Prostate gland (tissue), 2 donors: ENCODE measurements at regions not wholly inside any gene's neighbourhood (a gene's known extent, or its start where the extent isn't known, plus 50 kb on each side); places are given as distances from the start of the nearest gene placed in this dataset.

Experiments
- CTCF ChIP-seq, 4 experiments: fragments of 200-600 bp in 2 of 4; fragments of 450-650 bp in 2 of 4; sonication (generic) in 2 of 4; IDR thresholded peaks; 1 replicate in 3 of 4; 2 replicates in 1 of 4; pipeline ENCODE4 v1.5.1; 2016 to 2019; ENCODE audit warnings: antibody characterized with exemption in 4 of 4, mild to moderate bottlenecking in 2 of 4, moderate library complexity in 2 of 4
- POLR2A ChIP-seq: fragments of 450-650 bp; IDR thresholded peaks from one replicate; pipeline ENCODE4 v1.6.1; 2016; ENCODE audit warnings: antibody characterized with exemption, mild to moderate bottlenecking

GRCh38 chr12:58326534-58326933 is 385.2 kb downstream of the ATP23 start:
- TF ChIP-seq CTCF (IDR thresholded peaks at IDR 0.05), result no peak
- TF ChIP-seq POLR2A, result no peak
